NB4 (cell line): ENCODE measurements at regions not wholly inside any gene's neighbourhood (a gene's known extent, or its start where the extent isn't known, plus 50 kb on each side); places are given as distances from the start of the nearest gene placed in this dataset.

Experiments used
- POLR2A ChIP-seq: IDR thresholded peaks from 2 replicates; pipeline ENCODE4 v1.6.1; 2011; ENCODE audit warnings: mild to moderate bottlenecking; ENCODE audit not compliant: insufficient read length; ENCODE audit errors: extremely low read depth
- TF ChIP-seq, protein P1 (sequence below): IDR thresholded peaks from one replicate; pipeline ENCODE4 v1.5.1; 2012; ENCODE audit warnings: low read depth, low read length
- TF ChIP-seq, protein P2 (sequence below): IDR thresholded peaks from 2 replicates; pipeline ENCODE4 v1.6.1; 2011; ENCODE audit warnings: low read depth, low read length

DNA sequence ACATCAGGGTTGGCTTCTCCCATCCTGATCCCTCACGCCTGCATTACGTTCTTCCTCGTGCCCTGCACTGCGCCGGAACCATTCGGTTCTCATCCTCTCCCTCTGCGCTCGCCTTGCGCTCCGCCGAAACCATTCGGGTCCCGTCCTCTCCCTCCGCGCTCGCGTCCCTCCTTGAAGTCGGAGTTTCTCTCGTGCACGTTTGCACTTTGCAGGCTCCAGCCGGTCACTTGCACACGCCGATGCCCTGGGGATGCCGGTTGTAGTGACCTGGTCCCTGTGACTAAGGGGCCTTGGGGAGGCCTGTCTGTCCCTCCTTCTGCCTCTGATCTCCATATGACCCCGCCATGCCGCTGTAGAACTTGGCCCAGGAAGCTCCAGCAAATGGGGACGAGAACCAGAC, 265.8 kb downstream of the TEX29 start:
- TF ChIP-seq, protein P1, sequence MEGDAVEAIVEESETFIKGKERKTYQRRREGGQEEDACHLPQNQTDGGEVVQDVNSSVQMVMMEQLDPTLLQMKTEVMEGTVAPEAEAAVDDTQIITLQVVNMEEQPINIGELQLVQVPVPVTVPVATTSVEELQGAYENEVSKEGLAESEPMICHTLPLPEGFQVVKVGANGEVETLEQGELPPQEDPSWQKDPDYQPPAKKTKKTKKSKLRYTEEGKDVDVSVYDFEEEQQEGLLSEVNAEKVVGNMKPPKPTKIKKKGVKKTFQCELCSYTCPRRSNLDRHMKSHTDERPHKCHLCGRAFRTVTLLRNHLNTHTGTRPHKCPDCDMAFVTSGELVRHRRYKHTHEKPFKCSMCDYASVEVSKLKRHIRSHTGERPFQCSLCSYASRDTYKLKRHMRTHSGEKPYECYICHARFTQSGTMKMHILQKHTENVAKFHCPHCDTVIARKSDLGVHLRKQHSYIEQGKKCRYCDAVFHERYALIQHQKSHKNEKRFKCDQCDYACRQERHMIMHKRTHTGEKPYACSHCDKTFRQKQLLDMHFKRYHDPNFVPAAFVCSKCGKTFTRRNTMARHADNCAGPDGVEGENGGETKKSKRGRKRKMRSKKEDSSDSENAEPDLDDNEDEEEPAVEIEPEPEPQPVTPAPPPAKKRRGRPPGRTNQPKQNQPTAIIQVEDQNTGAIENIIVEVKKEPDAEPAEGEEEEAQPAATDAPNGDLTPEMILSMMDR = no peak
- no peak for TF ChIP-seq POLR2A
- TF ChIP-seq, protein P2, sequence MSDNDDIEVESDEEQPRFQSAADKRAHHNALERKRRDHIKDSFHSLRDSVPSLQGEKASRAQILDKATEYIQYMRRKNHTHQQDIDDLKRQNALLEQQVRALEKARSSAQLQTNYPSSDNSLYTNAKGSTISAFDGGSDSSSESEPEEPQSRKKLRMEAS = no peak
